ENCODE measurements at regions not wholly inside any gene's neighbourhood (a gene's known extent, or its start where the extent isn't known, plus 50 kb on each side); places are given as distances from the start of the nearest gene placed in this dataset.

- no peak overlapping the region for H3K9ac ChIP-seq (ENCODE audit: low read length)
- H3F3A ChIP-seq (ENCODE audit: insufficient read depth, low read length, poor library complexity, severe bottlenecking), result no peaks in the 10 kb centered on the region
- no peaks in the 10 kb centered on the region for H3K36me3 ChIP-seq (ENCODE audit: insufficient read depth, low read length)
- no peaks in the 10 kb centered on the region for H3K9me3 ChIP-seq (ENCODE audit: low read length)
- no peaks in the 10 kb centered on the region for H3K27me3 ChIP-seq (ENCODE audit: insufficient read depth, low read depth, low read length)
- no peaks in the 10 kb centered on the region for H3K9me2 ChIP-seq (ENCODE audit: insufficient read depth, low read length)
- H4K20me1 ChIP-seq (ENCODE audit: insufficient read depth), result no peaks in the 10 kb centered on the region
- H3K4me3 ChIP-seq (ENCODE audit: low read length), result no peak overlapping the region
- no peak overlapping the region for H3K27ac ChIP-seq (ENCODE audit: low read length)
- TF ChIP-seq RAD21 (conservative IDR thresholded peaks at IDR 0.05) (no peak), MXI1 (conservative IDR thresholded peaks at IDR 0.05; ENCODE audit: poor library complexity, severe bottlenecking) (no peak), EZH2 (IDR thresholded peaks at IDR 0.05; ENCODE audit: borderline replicate concordance, insufficient read depth, low read length, poor library complexity, severe bottlenecking) (no peak), TAF1 (IDR thresholded peaks at IDR 0.05; ENCODE audit: low read depth) (no peak), EP300 (conservative IDR thresholded peaks at IDR 0.05; ENCODE audit: poor library complexity, severe bottlenecking) (no peak), POLR2AphosphoS5 (IDR thresholded peaks at IDR 0.05) (no peak), SMC3 (conservative IDR thresholded peaks at IDR 0.05; ENCODE audit: poor library complexity) (no peak)
- TF ChIP-seq, protein P1, sequence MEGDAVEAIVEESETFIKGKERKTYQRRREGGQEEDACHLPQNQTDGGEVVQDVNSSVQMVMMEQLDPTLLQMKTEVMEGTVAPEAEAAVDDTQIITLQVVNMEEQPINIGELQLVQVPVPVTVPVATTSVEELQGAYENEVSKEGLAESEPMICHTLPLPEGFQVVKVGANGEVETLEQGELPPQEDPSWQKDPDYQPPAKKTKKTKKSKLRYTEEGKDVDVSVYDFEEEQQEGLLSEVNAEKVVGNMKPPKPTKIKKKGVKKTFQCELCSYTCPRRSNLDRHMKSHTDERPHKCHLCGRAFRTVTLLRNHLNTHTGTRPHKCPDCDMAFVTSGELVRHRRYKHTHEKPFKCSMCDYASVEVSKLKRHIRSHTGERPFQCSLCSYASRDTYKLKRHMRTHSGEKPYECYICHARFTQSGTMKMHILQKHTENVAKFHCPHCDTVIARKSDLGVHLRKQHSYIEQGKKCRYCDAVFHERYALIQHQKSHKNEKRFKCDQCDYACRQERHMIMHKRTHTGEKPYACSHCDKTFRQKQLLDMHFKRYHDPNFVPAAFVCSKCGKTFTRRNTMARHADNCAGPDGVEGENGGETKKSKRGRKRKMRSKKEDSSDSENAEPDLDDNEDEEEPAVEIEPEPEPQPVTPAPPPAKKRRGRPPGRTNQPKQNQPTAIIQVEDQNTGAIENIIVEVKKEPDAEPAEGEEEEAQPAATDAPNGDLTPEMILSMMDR (IDR thresholded peaks at IDR 0.05; ENCODE audit: poor library complexity, severe bottlenecking), result no peak
- TF ChIP-seq, protein P2, sequence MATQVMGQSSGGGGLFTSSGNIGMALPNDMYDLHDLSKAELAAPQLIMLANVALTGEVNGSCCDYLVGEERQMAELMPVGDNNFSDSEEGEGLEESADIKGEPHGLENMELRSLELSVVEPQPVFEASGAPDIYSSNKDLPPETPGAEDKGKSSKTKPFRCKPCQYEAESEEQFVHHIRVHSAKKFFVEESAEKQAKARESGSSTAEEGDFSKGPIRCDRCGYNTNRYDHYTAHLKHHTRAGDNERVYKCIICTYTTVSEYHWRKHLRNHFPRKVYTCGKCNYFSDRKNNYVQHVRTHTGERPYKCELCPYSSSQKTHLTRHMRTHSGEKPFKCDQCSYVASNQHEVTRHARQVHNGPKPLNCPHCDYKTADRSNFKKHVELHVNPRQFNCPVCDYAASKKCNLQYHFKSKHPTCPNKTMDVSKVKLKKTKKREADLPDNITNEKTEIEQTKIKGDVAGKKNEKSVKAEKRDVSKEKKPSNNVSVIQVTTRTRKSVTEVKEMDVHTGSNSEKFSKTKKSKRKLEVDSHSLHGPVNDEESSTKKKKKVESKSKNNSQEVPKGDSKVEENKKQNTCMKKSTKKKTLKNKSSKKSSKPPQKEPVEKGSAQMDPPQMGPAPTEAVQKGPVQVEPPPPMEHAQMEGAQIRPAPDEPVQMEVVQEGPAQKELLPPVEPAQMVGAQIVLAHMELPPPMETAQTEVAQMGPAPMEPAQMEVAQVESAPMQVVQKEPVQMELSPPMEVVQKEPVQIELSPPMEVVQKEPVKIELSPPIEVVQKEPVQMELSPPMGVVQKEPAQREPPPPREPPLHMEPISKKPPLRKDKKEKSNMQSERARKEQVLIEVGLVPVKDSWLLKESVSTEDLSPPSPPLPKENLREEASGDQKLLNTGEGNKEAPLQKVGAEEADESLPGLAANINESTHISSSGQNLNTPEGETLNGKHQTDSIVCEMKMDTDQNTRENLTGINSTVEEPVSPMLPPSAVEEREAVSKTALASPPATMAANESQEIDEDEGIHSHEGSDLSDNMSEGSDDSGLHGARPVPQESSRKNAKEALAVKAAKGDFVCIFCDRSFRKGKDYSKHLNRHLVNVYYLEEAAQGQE (IDR thresholded peaks at IDR 0.05; ENCODE audit: borderline replicate concordance), result no peak
- H2AFZ ChIP-seq (ENCODE audit: low read depth, low read length), result no peak overlapping the region
- no peak overlapping the region for H3K4me2 ChIP-seq (ENCODE audit: low read length)
- no peaks in the 10 kb centered on the region for H3K79me2 ChIP-seq (replicated peaks; ENCODE audit: insufficient read depth, low read length)
Measured at GRCh38 chr6:140300331-140300730, 925.9 kb upstream of the CITED2 start.

GRCh38 chr6:140289186-140289585, 914.7 kb upstream of the CITED2 start:
- Histone ChIP-seq H2AFZ (ENCODE audit: low read depth, low read length) (no peak overlapping the region), H3K9me2 (ENCODE audit: insufficient read depth, low read length) (no peaks in the 10 kb centered on the region), H3K9ac (ENCODE audit: low read length) (no peak overlapping the region), H3K79me2 (replicated peaks; ENCODE audit: insufficient read depth, low read length) (no peaks in the 10 kb centered on the region), H3K27ac (ENCODE audit: low read length) (no peak overlapping the region), H3F3A (ENCODE audit: insufficient read depth, low read length, poor library complexity, severe bottlenecking) (no peaks in the 10 kb centered on the region), H3K4me3 (ENCODE audit: low read length) (no peak overlapping the region), H3K4me2 (ENCODE audit: low read length) (no peak overlapping the region), H3K27me3 (ENCODE audit: insufficient read depth, low read depth, low read length) (no peaks in the 10 kb centered on the region), H3K36me3 (ENCODE audit: insufficient read depth, low read length) (no peaks in the 10 kb centered on the region), H4K20me1 (ENCODE audit: insufficient read depth) (no peaks in the 10 kb centered on the region), H3K9me3 (ENCODE audit: low read length) (peaks cover 3% of the 10 kb centered on the region)
- no peak for TF ChIP-seq SMC3 (conservative IDR thresholded peaks at IDR 0.05; ENCODE audit: poor library complexity)

All from neural cell (in vitro differentiated cells).